Coronary artery (tissue), 2 donors: ENCODE measurements at regions not wholly inside any gene's neighbourhood (a gene's known extent, or its start where the extent isn't known, plus 50 kb on each side); places are given as distances from the start of the nearest gene placed in this dataset.

Experiments
- DNase-seq: peaks from one replicate; pipeline ENCODE4 v3.0.0-alpha.2; 2017; ENCODE audit warnings: low spot score
- H3K27ac ChIP-seq, 2 donors: fragments of 200-600 bp; sonication (generic); one replicate each; pipeline ENCODE4 v1.5.1; 2016 to 2019
- H3K4me3 ChIP-seq: fragments of 200-600 bp; sonication (generic); 2 replicates; pipeline ENCODE4 v1.5.1; 2016; ENCODE audit warnings: mild to moderate bottlenecking, moderate library complexity
- CTCF ChIP-seq: fragments of 200-600 bp; sonication (generic); IDR thresholded peaks from one replicate; pipeline ENCODE4 v1.5.1; 2019; ENCODE audit warnings: antibody characterized with exemption

- H3K4me3 ChIP-seq = no peak overlapping the region
- H3K27ac ChIP-seq = no peak overlapping the region
- no peak for TF ChIP-seq CTCF
- no peak for DNase-seq
Observed at GRCh38 chr4:151967074-151967473, 206.3 kb upstream of the GATB start.

GRCh38 chr4:151962138-151962823 lies 201.5 kb upstream of the GATB start:
- no peak overlapping the region for H3K27ac ChIP-seq
- no peak overlapping the region for H3K4me3 ChIP-seq
- TF ChIP-seq CTCF = no peak
- DNase-seq = no peak

GRCh38 chr4:151961456-151961855 lies 200.6 kb upstream of the GATB start:
- Histone ChIP-seq H3K4me3 (no peak overlapping the region), H3K27ac (no peak overlapping the region)
- no peak for TF ChIP-seq CTCF
- DNase-seq = no peak

- H3K4me3 ChIP-seq = no peak overlapping the region
- no peak for TF ChIP-seq CTCF
- no peak overlapping the region for H3K27ac ChIP-seq
- no peak for DNase-seq
Observed at GRCh38 chr4:151960449-151961230, 199.8 kb upstream of the GATB start.

GRCh38 chr4:151957153-151957552 lies 196.3 kb upstream of the GATB start:
- Histone ChIP-seq H3K27ac (no peak overlapping the region), H3K4me3 (no peak overlapping the region)
- DNase-seq = no peak
- TF ChIP-seq CTCF = no peak

- DNase-seq = no peak
- Histone ChIP-seq H3K27ac (no peak overlapping the region), H3K4me3 (no peak overlapping the region)
- no peak for TF ChIP-seq CTCF
Observed at GRCh38 chr4:151955721-151956380, 195.0 kb upstream of the GATB start.
